Esophagus squamous epithelium (tissue), 5 donors: ENCODE measurements at regions not wholly inside any gene's neighbourhood (a gene's known extent, or its start where the extent isn't known, plus 50 kb on each side); places are given as distances from the start of the nearest gene placed in this dataset.

Experiments used
- DNase-seq: peaks from one replicate; lab custom pipeline; 2025; lab: John Stamatoyannopoulos, UW
- H3K27ac ChIP-seq, 4 donors: fragments of 200-600 bp; sonication (generic); one replicate each; pipeline ENCODE4 v1.5.1; 2016 to 2019; ENCODE audit warnings: mild to moderate bottlenecking in 1 of 4
- H3K27me3 ChIP-seq, 4 donors: fragments of 200-600 bp; sonication (generic); 1 replicate in 3 of 4; 2 replicates in 1 of 4; pipeline versions ENCODE4 v1.5.1 to v1.6.0; 2017 to 2021; ENCODE audit warnings: antibody characterized with exemption in 1 of 4
- H3K36me3 ChIP-seq, 3 donors: fragments of 200-600 bp; sonication (generic); one replicate each; pipeline ENCODE4 v1.5.1; 2016 to 2019
- H3K4me1 ChIP-seq, 3 donors: fragments of 200-600 bp; sonication (generic); one replicate each; pipeline ENCODE4 v1.5.1; 2017 to 2019
- H3K4me3 ChIP-seq, 4 donors: fragments of 200-600 bp; sonication (generic); 1 replicate in 3 of 4; 2 replicates in 1 of 4; pipeline ENCODE4 v1.5.1; 2016 to 2019; ENCODE audit warnings: mild to moderate bottlenecking in 2 of 4, moderate library complexity in 1 of 4
- H3K9me3 ChIP-seq, 3 donors: fragments of 200-600 bp; sonication (generic); one replicate each; pipeline ENCODE4 v1.5.1; 2016 to 2019
- CTCF ChIP-seq, 6 experiments: fragments of 450-650 bp in 4 of 6; fragments of 200-600 bp in 2 of 6; sonication (generic) in 2 of 6; IDR thresholded peaks; one replicate each; pipeline ENCODE4 v1.5.1; 2016 to 2019; ENCODE audit warnings: antibody characterized with exemption in 6 of 6, mild to moderate bottlenecking in 4 of 6, moderate library complexity in 4 of 6
- POLR2A ChIP-seq, 4 donors: fragments of 450-650 bp; IDR thresholded peaks; one replicate each; pipeline ENCODE4 v1.6.1; 2017; ENCODE audit warnings: antibody characterized with exemption in 4 of 4, mild to moderate bottlenecking in 4 of 4, moderate library complexity in 3 of 4
- WGBS, 2 donors: methylation state at CpG; one replicate each; pipeline ENCODE4 v1.1.5; 2018; 5-methylcytosine and 5-hydroxymethylcytosine counted together
- intact Hi-C: fragments of 100-400 bp; cut with DNase I; formaldehyde crosslinking; loops from one replicate; pipeline ENCODE4 v1.15.0; 2022
- donor health status: DM: yes; HTN: yes; CAD: no.

DNA sequence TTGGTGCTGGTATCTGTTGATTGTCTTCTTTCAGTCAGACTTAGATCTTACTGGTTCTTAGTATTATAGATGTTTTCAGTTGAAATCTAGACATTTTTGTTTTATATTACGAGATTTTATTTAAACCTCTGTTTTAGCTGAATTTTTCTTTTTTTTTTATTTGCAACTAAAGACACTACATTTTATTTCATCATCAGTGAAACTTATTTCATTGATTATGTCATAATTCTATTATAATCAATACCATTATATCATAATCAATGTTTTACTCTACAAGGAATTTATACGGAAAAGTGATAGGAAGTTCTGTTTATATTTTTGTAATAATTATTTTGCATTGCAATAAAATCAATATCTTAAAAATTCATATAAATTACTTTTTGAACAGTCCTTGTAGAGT, 477.4 kb upstream of the MDFIC2 start:
- Histone ChIP-seq H3K27me3 (no peaks in the 10 kb centered on the region), H3K27ac (no peak overlapping the region), H3K4me1 (no peaks in the 10 kb centered on the region), H3K9me3 (no peaks in the 10 kb centered on the region), H3K36me3 (no peaks in the 10 kb centered on the region), H3K4me3 (no peak overlapping the region)
- DNase-seq = no peak
- intact Hi-C loops = no loop called here
- WGBS, 2 donors = 91 to 94% methylated on average over 2 of the region's 2 CpGs
- no peak for TF ChIP-seq POLR2A (IDR thresholded peaks at IDR 0.05)
- no peak for TF ChIP-seq CTCF (IDR thresholded peaks at IDR 0.05)

DNA sequence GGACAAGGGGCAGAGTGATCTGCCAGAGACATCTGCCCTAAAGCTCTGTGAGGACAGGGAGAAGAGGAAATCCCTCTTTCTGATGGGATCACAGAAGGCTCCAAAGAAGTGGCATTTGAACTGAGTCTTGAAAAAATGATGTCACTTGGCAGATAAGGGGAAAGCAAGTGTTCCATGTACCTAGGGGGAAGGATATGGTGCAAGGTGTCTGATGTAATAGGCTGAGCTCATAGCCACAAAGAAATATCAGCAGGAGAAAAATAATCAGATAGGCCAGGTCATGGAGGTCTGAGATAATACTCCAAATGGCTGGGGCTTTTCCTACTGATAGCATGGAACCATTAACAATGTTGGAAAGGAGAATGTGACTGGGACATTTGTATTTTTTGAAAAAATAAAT, 468.4 kb upstream of the MDFIC2 start:
- intact Hi-C loops = no loop called here
- Histone ChIP-seq H3K36me3 (no peaks in the 10 kb centered on the region), H3K27ac (no peak overlapping the region), H3K9me3 (no peaks in the 10 kb centered on the region), H3K4me1 (no peaks in the 10 kb centered on the region), H3K27me3 (no peaks in the 10 kb centered on the region), H3K4me3 (no peak overlapping the region)
- TF ChIP-seq POLR2A (IDR thresholded peaks at IDR 0.05) = no peak
- no peak for TF ChIP-seq CTCF (IDR thresholded peaks at IDR 0.05)
- no peak for DNase-seq

DNA sequence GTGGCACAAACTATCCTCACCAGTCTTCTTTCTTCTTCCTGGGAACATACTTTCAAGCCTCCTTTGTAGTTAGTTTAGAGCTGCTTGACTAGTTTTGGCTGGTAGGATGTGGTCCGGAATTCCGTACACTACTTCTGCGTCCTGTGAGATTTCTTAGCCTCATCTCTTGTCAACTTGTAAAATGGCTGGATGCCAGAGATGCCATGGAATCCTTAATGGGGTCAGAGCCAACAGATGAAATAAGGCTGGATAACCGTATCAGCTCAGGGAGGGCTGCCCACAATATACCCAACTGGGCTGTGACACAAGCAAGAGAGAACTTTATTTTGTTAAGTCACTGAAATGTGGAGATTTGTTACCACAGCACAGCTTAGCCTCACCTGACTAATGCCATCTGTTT, 466.9 kb upstream of the MDFIC2 start:
- WGBS, 2 donors = 75 to 93% methylated on average over 3 to 4 of the region's 4 CpGs
- H3K9me3 ChIP-seq = no peaks in the 10 kb centered on the region
- no peaks in the 10 kb centered on the region for H3K4me1 ChIP-seq
- intact Hi-C loops = no loop called here
- H3K4me3 ChIP-seq = no peak overlapping the region
- no peaks in the 10 kb centered on the region for H3K36me3 ChIP-seq
- no peak for DNase-seq
- H3K27ac ChIP-seq = no peak overlapping the region
- no peaks in the 10 kb centered on the region for H3K27me3 ChIP-seq
- TF ChIP-seq POLR2A (IDR thresholded peaks at IDR 0.05) = no peak
- no peak for TF ChIP-seq CTCF (IDR thresholded peaks at IDR 0.05)

GRCh38 chr3:70776081-70776480, 463.6 kb upstream of the MDFIC2 start:
- no peak for TF ChIP-seq CTCF (IDR thresholded peaks at IDR 0.05)
- no peak for TF ChIP-seq POLR2A (IDR thresholded peaks at IDR 0.05)
- Histone ChIP-seq H3K27ac (no peak overlapping the region), H3K9me3 (no peaks in the 10 kb centered on the region), H3K36me3 (no peaks in the 10 kb centered on the region), H3K4me3 (no peak overlapping the region), H3K27me3 (no peaks in the 10 kb centered on the region), H3K4me1 (no peaks in the 10 kb centered on the region)
- intact Hi-C loops = no loop called here
- 31 to 38% methylated on average over 2 of the region's 2 CpGs for WGBS, 2 donors
- DNase-seq = no peak

- H3K27ac ChIP-seq = no peak overlapping the region
- intact Hi-C loops = no loop called here
- H3K4me1 ChIP-seq = no peaks in the 10 kb centered on the region
- H3K36me3 ChIP-seq = no peaks in the 10 kb centered on the region
- no peak for DNase-seq
- H3K4me3 ChIP-seq = no peak overlapping the region
- H3K27me3 ChIP-seq = no peaks in the 10 kb centered on the region
- H3K9me3 ChIP-seq = no peaks in the 10 kb centered on the region
- WGBS, 2 donors = 77 to 79% methylated on average over 4 of the region's 4 CpGs
- TF ChIP-seq CTCF (IDR thresholded peaks at IDR 0.05) (no peak), POLR2A (IDR thresholded peaks at IDR 0.05) (no peak)
These were observed 462.8 kb upstream of the MDFIC2 start for GRCh38 chr3:70775257-70775656.
